ENCODE measurements at regions not wholly inside any gene's neighbourhood (a gene's known extent, or its start where the extent isn't known, plus 50 kb on each side); places are given as distances from the start of the nearest gene placed in this dataset.

DNA sequence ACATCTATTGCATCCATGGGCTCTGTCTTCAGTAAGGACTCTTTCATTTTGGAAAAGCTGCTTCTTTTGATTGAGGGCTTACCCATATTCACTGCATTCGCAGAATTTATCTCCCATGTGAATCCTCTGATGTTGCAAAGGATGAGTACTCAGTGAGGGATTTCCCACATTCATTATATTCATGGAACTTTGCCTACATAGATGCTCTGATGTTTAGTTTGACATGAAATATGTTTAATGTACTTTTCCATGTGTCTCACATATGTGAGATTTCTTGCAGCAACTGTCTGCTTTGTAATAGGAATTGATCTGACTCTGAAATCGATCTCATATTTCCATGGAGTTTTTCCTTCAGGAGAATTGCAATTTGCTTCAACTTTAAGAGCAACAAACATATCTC, 1699.6 kb upstream of the FLRT2 start:
- Histone ChIP-seq H3K27me3 (ENCODE audit: insufficient read depth, low read length, poor library complexity) (no peaks in the 10 kb centered on the region), H3K4me3 (ENCODE audit: low read depth in 1 of 2, low read length in 2 of 2) (no peak overlapping the region), H4K20me1 (ENCODE audit: insufficient read depth, low read length) (no peaks in the 10 kb centered on the region), H3K9me3 (ENCODE audit: insufficient read depth, low read length, severe bottlenecking) (no peaks in the 10 kb centered on the region), H3K4me2 (ENCODE audit: insufficient read depth, low read length) (no peak overlapping the region), H3K9ac (ENCODE audit: low read depth, low read length) (no peak overlapping the region), H3K27ac (ENCODE audit: low read length) (no peak overlapping the region), H3K79me2 (ENCODE audit: insufficient read depth, low read length) (no peaks in the 10 kb centered on the region), H3K4me1 (ENCODE audit: insufficient read depth, low read length) (no peaks in the 10 kb centered on the region), H2AFZ (ENCODE audit: low read depth, low read length) (no peak overlapping the region), H3K36me3 (ENCODE audit: insufficient read depth, low read length) (no peaks in the 10 kb centered on the region)
- TF ChIP-seq, protein P1, sequence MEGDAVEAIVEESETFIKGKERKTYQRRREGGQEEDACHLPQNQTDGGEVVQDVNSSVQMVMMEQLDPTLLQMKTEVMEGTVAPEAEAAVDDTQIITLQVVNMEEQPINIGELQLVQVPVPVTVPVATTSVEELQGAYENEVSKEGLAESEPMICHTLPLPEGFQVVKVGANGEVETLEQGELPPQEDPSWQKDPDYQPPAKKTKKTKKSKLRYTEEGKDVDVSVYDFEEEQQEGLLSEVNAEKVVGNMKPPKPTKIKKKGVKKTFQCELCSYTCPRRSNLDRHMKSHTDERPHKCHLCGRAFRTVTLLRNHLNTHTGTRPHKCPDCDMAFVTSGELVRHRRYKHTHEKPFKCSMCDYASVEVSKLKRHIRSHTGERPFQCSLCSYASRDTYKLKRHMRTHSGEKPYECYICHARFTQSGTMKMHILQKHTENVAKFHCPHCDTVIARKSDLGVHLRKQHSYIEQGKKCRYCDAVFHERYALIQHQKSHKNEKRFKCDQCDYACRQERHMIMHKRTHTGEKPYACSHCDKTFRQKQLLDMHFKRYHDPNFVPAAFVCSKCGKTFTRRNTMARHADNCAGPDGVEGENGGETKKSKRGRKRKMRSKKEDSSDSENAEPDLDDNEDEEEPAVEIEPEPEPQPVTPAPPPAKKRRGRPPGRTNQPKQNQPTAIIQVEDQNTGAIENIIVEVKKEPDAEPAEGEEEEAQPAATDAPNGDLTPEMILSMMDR (IDR thresholded peaks at IDR 0.05; ENCODE audit: borderline replicate concordance, extremely low read depth, low read length, poor library complexity, severe bottlenecking) = no peak
- no peak for TF ChIP-seq EZH2 (IDR thresholded peaks at IDR 0.05; ENCODE audit: borderline replicate concordance, low read depth, low read length, severe bottlenecking)
- ATAC-seq (ENCODE audit: insufficient read depth, low read depth) (no peak), DNase-seq (no peak)

DNA sequence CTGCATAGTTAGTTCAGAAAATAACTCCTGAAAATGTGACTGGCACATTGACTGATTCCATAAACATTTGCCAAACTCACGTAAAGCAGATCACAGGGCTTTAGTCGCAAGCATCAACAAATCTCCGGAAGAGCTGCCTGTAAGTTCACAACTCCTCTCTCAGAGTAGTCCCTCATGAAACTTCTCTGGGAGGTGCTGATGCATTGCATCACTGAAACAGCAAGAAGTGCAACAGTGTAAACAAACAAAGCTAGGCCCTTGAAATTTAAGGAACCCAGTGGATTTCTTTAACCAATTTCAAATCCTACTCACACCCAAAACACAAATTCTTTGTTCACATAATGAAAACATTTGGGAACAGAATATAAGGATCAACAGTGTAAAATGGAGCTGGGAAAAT, 1691.7 kb upstream of the FLRT2 start:
- Histone ChIP-seq H3K4me2 (ENCODE audit: insufficient read depth, low read length) (no peak overlapping the region), H3K9me3 (ENCODE audit: insufficient read depth, low read length, severe bottlenecking) (no peaks in the 10 kb centered on the region), H3K4me3 (ENCODE audit: low read depth in 1 of 2, low read length in 2 of 2) (no peak overlapping the region), H3K36me3 (ENCODE audit: insufficient read depth, low read length) (no peaks in the 10 kb centered on the region), H2AFZ (ENCODE audit: low read depth, low read length) (no peak overlapping the region), H4K20me1 (ENCODE audit: insufficient read depth, low read length) (no peaks in the 10 kb centered on the region), H3K27ac (ENCODE audit: low read length) (no peak overlapping the region), H3K79me2 (ENCODE audit: insufficient read depth, low read length) (no peaks in the 10 kb centered on the region), H3K4me1 (ENCODE audit: insufficient read depth, low read length) (no peaks in the 10 kb centered on the region), H3K27me3 (ENCODE audit: insufficient read depth, low read length, poor library complexity) (no peaks in the 10 kb centered on the region), H3K9ac (ENCODE audit: low read depth, low read length) (no peak overlapping the region)
- ATAC-seq (ENCODE audit: insufficient read depth, low read depth) = no peak
- DNase-seq = no peak
- TF ChIP-seq EZH2 (IDR thresholded peaks at IDR 0.05; ENCODE audit: borderline replicate concordance, low read depth, low read length, severe bottlenecking) = no peak
- TF ChIP-seq, protein P1 (IDR thresholded peaks at IDR 0.05; ENCODE audit: borderline replicate concordance, extremely low read depth, low read length, poor library complexity, severe bottlenecking) = no peak

DNA sequence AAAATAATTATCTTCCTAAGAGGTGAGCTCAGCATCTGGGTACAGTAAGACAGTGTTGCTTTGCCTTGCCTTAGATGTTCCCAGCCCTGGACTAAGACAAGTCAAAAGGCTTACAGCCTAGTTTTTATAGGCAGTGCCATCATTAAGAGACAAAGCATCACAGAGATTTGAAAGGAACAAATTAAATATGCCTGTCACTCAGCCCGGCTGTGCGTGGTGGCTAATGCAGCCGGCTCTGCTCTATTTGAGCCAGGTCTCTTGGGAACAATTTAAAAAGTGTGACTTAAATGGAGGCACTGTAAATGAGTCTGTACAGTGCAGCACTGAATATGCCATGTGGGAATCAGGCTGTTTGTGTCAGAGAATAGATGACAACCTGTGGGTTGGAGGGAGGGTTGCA, 1687.4 kb upstream of the FLRT2 start:
- Histone ChIP-seq H3K4me1 (ENCODE audit: insufficient read depth, low read length) (no peaks in the 10 kb centered on the region), H3K36me3 (ENCODE audit: insufficient read depth, low read length) (no peaks in the 10 kb centered on the region), H3K4me2 (ENCODE audit: insufficient read depth, low read length) (no peak overlapping the region), H4K20me1 (ENCODE audit: insufficient read depth, low read length) (no peaks in the 10 kb centered on the region), H3K9ac (ENCODE audit: low read depth, low read length) (no peak overlapping the region), H3K79me2 (ENCODE audit: insufficient read depth, low read length) (no peaks in the 10 kb centered on the region), H3K27me3 (ENCODE audit: insufficient read depth, low read length, poor library complexity) (no peaks in the 10 kb centered on the region), H3K4me3 (ENCODE audit: low read depth in 1 of 2, low read length in 2 of 2) (no peak overlapping the region), H2AFZ (ENCODE audit: low read depth, low read length) (no peak overlapping the region), H3K9me3 (ENCODE audit: insufficient read depth, low read length, severe bottlenecking) (no peaks in the 10 kb centered on the region), H3K27ac (ENCODE audit: low read length) (no peak overlapping the region)
- ATAC-seq (ENCODE audit: insufficient read depth, low read depth) (no peak), DNase-seq (no peak)
- TF ChIP-seq EZH2 (IDR thresholded peaks at IDR 0.05; ENCODE audit: borderline replicate concordance, low read depth, low read length, severe bottlenecking) = no peak
- TF ChIP-seq, protein P1 (IDR thresholded peaks at IDR 0.05; ENCODE audit: borderline replicate concordance, extremely low read depth, low read length, poor library complexity, severe bottlenecking) = no peak

DNA sequence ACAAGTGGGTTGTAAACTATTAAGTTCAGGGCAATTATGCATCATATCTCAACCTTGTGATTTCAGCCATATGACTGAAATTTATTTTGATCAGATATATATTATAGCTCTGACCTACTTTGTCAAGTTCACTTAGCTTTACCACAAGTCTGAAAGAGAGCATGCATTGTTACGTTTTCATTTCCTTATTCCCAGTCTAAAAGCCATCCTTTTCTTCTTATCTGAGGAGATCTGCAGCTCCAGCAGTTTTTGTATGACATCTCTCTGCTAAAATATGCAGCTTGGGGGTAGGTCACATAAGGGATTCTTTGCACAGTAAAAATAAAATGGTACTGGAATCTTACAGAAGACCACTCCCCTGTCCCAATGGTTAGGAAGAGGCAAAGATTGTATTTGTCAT, 1682.8 kb upstream of the FLRT2 start:
- Histone ChIP-seq H3K27ac (ENCODE audit: low read length) (no peak overlapping the region), H3K4me2 (ENCODE audit: insufficient read depth, low read length) (no peak overlapping the region), H3K9ac (ENCODE audit: low read depth, low read length) (no peak overlapping the region), H3K4me3 (ENCODE audit: low read depth in 1 of 2, low read length in 2 of 2) (no peak overlapping the region), H2AFZ (ENCODE audit: low read depth, low read length) (no peak overlapping the region), H4K20me1 (ENCODE audit: insufficient read depth, low read length) (no peaks in the 10 kb centered on the region), H3K27me3 (ENCODE audit: insufficient read depth, low read length, poor library complexity) (no peaks in the 10 kb centered on the region), H3K9me3 (ENCODE audit: insufficient read depth, low read length, severe bottlenecking) (no peaks in the 10 kb centered on the region), H3K79me2 (ENCODE audit: insufficient read depth, low read length) (no peaks in the 10 kb centered on the region), H3K36me3 (ENCODE audit: insufficient read depth, low read length) (no peaks in the 10 kb centered on the region), H3K4me1 (ENCODE audit: insufficient read depth, low read length) (no peaks in the 10 kb centered on the region)
- DNase-seq (no peak), ATAC-seq (ENCODE audit: insufficient read depth, low read depth) (no peak)
- TF ChIP-seq, protein P1 (IDR thresholded peaks at IDR 0.05; ENCODE audit: borderline replicate concordance, extremely low read depth, low read length, poor library complexity, severe bottlenecking) = no peak

All from DND-41 (cell line).